ENCODE measurements at regions not wholly inside any gene's neighbourhood (a gene's known extent, or its start where the extent isn't known, plus 50 kb on each side); places are given as distances from the start of the nearest gene placed in this dataset.

GRCh38 chr5:102651466-102651865 is 103.6 kb upstream of the PAM start:
- TF ChIP-seq MXI1 (IDR thresholded peaks at IDR 0.05; ENCODE audit: borderline replicate concordance, low read depth, low read length) (no peak), BHLHE40 (IDR thresholded peaks at IDR 0.05; ENCODE audit: low read depth, low read length) (no peak), MAZ (IDR thresholded peaks at IDR 0.05; ENCODE audit: borderline replicate concordance, low read depth, low read length) (no peak), CTCF (conservative IDR thresholded peaks at IDR 0.05; ENCODE audit: low read depth, low read length) (no peak), SMC3 (IDR thresholded peaks at IDR 0.05; ENCODE audit: low read depth, low read length) (no peak), RFX5 (IDR thresholded peaks at IDR 0.05; ENCODE audit: low read depth, low read length) (no peak), MAFK (IDR thresholded peaks at IDR 0.05; ENCODE audit: low read depth, low read length) (no peak), RCOR1 (IDR thresholded peaks at IDR 0.05; ENCODE audit: insufficient replicate concordance, low read length) (no peak), NFE2L2 (IDR thresholded peaks at IDR 0.05; ENCODE audit: low read depth, low read length) (no peak), CEBPB (IDR thresholded peaks at IDR 0.05; ENCODE audit: low read depth, low read length) (no peak), ELK1 (IDR thresholded peaks at IDR 0.05; ENCODE audit: borderline replicate concordance, low read depth, low read length) (no peak), POLR2A (IDR thresholded peaks at IDR 0.05; ENCODE audit: low read depth, low read length) (no peak), RAD21 (IDR thresholded peaks at IDR 0.05; ENCODE audit: low read length) (no peak), CHD1 (IDR thresholded peaks at IDR 0.05; ENCODE audit: low read depth, low read length) (no peak), FOS (IDR thresholded peaks at IDR 0.05; ENCODE audit: low read depth, low read length) (no peak), USF2 (IDR thresholded peaks at IDR 0.05; ENCODE audit: low read depth, low read length) (no peak)
- Histone ChIP-seq H4K91ac (ENCODE audit: insufficient read depth, low read depth, low read length) (no peak overlapping the region), H2BK15ac (ENCODE audit: low read depth, low read length) (no peak overlapping the region), H4K20me1 (ENCODE audit: insufficient read depth, low read length) (no peaks in the 10 kb centered on the region), H2BK120ac (ENCODE audit: low read depth, low read length) (no peak overlapping the region), H3K4me1 (ENCODE audit: control insufficient read depth, insufficient read depth, low read length) (no peaks in the 10 kb centered on the region), H3K14ac (replicated peaks; ENCODE audit: low read depth, low read length) (no peak overlapping the region), H2BK5ac (ENCODE audit: low read depth, low read length, poor library complexity, severe bottlenecking) (no peak overlapping the region), H3K36me3 (ENCODE audit: control insufficient read depth, insufficient read depth, low read length) (no peaks in the 10 kb centered on the region), H3K9me1 (ENCODE audit: insufficient read depth, low read length) (no peaks in the 10 kb centered on the region), H3K9ac (ENCODE audit: low read depth, low read length) (no peak overlapping the region), H3K18ac (ENCODE audit: low read depth, low read length) (no peak overlapping the region), H3K4ac (ENCODE audit: low read depth, low read length) (no peak overlapping the region), H3K4me2 (ENCODE audit: low read depth, low read length) (no peak overlapping the region), H3K79me1 (ENCODE audit: low read depth in 1 of 2, low read length in 2 of 2) (no peaks in the 10 kb centered on the region), H4K8ac (ENCODE audit: low read depth in 2 of 2, low read length in 2 of 2) (no peak overlapping the region), H2AK5ac (ENCODE audit: low read depth, low read length) (no peak overlapping the region), H3K23ac (ENCODE audit: low read depth, low read length) (no peak overlapping the region), H2AK9ac (replicated peaks; ENCODE audit: low read depth, low read length, poor library complexity) (no peak overlapping the region), H3K9me3 (ENCODE audit: control insufficient read depth, insufficient read depth, low read length) (no peaks in the 10 kb centered on the region), H3K27ac (ENCODE audit: insufficient read depth, low read length) (no peak overlapping the region), H2AFZ (replicated peaks; ENCODE audit: low read length, poor library complexity) (no peak overlapping the region), H4K5ac (ENCODE audit: low read depth, low read length) (no peak overlapping the region), H3K56ac (ENCODE audit: extremely low read depth, insufficient read depth, low read length) (no peak overlapping the region), H2BK20ac (ENCODE audit: low read depth, low read length) (no peak overlapping the region), H3K4me3 (ENCODE audit: insufficient read depth, low read depth, low read length) (no peak overlapping the region), H3K27me3 (ENCODE audit: control insufficient read depth, insufficient read depth, low read length) (no peaks in the 10 kb centered on the region; the same call in 1 of the 2 replicates)
- POLR2A ChIA-PET (ENCODE audit: unreplicated experiment): no interaction called here
- ATAC-seq (ENCODE audit: low read depth) (no peak), DNase-seq (no peak)
- BruUV-seq (replicated peaks): no TSS peak
- intact Hi-C loops (cut with micrococcal nuclease) (no loop called here), in situ Hi-C loops (cut with MboI; ENCODE audit: low sequenced_read_pairs) (no loop called here), dilution Hi-C loops (cut with HindIII; ENCODE audit: low sequenced_read_pairs, unreplicated experiment) (no loop called here)
- CTCF ChIA-PET: no interaction called here
- WGBS, 2 experiments (ENCODE audit: extremely low coverage in 2 of 2, insufficient read length in 1 of 2): 83% methylated on average over 2 of the region's 3 CpGs; no CpG with 5 or more reads in 1 of the 2 experiments

Data from IMR-90 (cell line).